GM23338 (cell line): ENCODE measurements at regions not wholly inside any gene's neighbourhood (a gene's known extent, or its start where the extent isn't known, plus 50 kb on each side); places are given as distances from the start of the nearest gene placed in this dataset.

ENCODE experiments used
- ATAC-seq: fragments of 200-7000 bp; cut with Tn5 transposase; 3 replicates; pipeline ENCODE4 v1.9.1; 2020
- DNase-seq: peaks from one replicate; pipeline ENCODE4 v3.0.0-alpha.2; 2015; ENCODE audit warnings: low spot score
- H2AFZ ChIP-seq: fragments of 200-600 bp; sonication (generic); 2 replicates; pipeline ENCODE4 v1.8.0; 2016; ENCODE audit warnings: antibody characterized with exemption, mild to moderate bottlenecking, moderate library complexity
- H3F3A ChIP-seq: fragments of 200-600 bp; sonication (generic); replicated peaks from 2 replicates; pipeline ENCODE4 v1.8.0; 2017; ENCODE audit warnings: antibody characterized with exemption, mixed run types, low read depth
- H3K27ac ChIP-seq: fragments of 200-600 bp; sonication (generic); 2 replicates; pipeline ENCODE4 v1.6.1; 2016; ENCODE audit warnings: low read depth
- H3K27me3 ChIP-seq: fragments of 200-600 bp; sonication (generic); 2 replicates; pipeline ENCODE4 v1.8.0; 2016; ENCODE audit warnings: mild to moderate bottlenecking, mixed run types, moderate library complexity; ENCODE audit not compliant: insufficient read depth
- H3K36me3 ChIP-seq: fragments of 200-600 bp; sonication (generic); 2 replicates; pipeline ENCODE4 v1.8.0; 2016; ENCODE audit warnings: mild to moderate bottlenecking; ENCODE audit not compliant: insufficient read depth
- H3K4me1 ChIP-seq: fragments of 200-600 bp; sonication (generic); 2 replicates; pipeline ENCODE4 v1.8.0; 2016; ENCODE audit warnings: mild to moderate bottlenecking, moderate library complexity; ENCODE audit not compliant: insufficient read depth
- H3K4me2 ChIP-seq: fragments of 200-600 bp; sonication (generic); 2 replicates; pipeline ENCODE4 v1.7.1; 2017; ENCODE audit warnings: mixed run types
- H3K4me3 ChIP-seq: fragments of 200-600 bp; sonication (generic); 2 replicates; pipeline ENCODE4 v1.6.1; 2016; ENCODE audit warnings: mixed run types
- H3K79me2 ChIP-seq: fragments of 200-600 bp; sonication (generic); replicated peaks from 2 replicates; pipeline ENCODE4 v1.8.0; 2017; ENCODE audit warnings: mild to moderate bottlenecking; ENCODE audit not compliant: insufficient read depth
- H3K9me2 ChIP-seq: fragments of 200-600 bp; sonication (generic); 2 replicates; pipeline ENCODE4 v1.8.0; 2017; ENCODE audit not compliant: insufficient read depth
- H4K20me1 ChIP-seq: fragments of 200-600 bp; sonication (generic); replicated peaks from 2 replicates; pipeline ENCODE4 v1.8.0; 2017; ENCODE audit warnings: mild to moderate bottlenecking; ENCODE audit not compliant: insufficient read depth
- H3K27ac Mint-ChIP-seq: 2 replicates; pipeline ENCODE4 v1.8.0; 2020; ENCODE audit warnings: inconsistent platforms, mild to moderate bottlenecking, moderate library complexity, mixed read lengths
- H3K27me3 Mint-ChIP-seq: 3 replicates; pipeline ENCODE4 v1.8.0; 2022; ENCODE audit warnings: low read depth, mild to moderate bottlenecking, moderate library complexity, mixed read lengths, inconsistent platforms; ENCODE audit not compliant: insufficient read depth, poor library complexity
- H3K36me3 Mint-ChIP-seq: 3 replicates; pipeline ENCODE4 v1.8.0; 2021; ENCODE audit warnings: low read depth, mild to moderate bottlenecking, inconsistent platforms, moderate library complexity, mixed read lengths
- H3K4me1 Mint-ChIP-seq: 3 replicates; pipeline ENCODE4 v1.8.0; 2020; ENCODE audit warnings: mild to moderate bottlenecking, inconsistent platforms, mixed read lengths
- H3K4me3 Mint-ChIP-seq: 3 replicates; pipeline ENCODE4 v1.8.0; 2021; ENCODE audit warnings: moderate library complexity, mild to moderate bottlenecking, inconsistent platforms, mixed read lengths
- H3K9me3 Mint-ChIP-seq: 3 replicates; pipeline ENCODE4 v1.8.0; 2020; ENCODE audit warnings: moderate library complexity, mild to moderate bottlenecking, inconsistent platforms, mixed read lengths
- CREB1 ChIP-seq: fragments of 250-450 bp; sonication (Bioruptor Pico); IDR thresholded peaks from 2 replicates; pipeline ENCODE4 v1.5.0; 2020; ENCODE audit warnings: low read depth, mild to moderate bottlenecking, moderate library complexity
- EZH2 ChIP-seq: fragments of 200-600 bp; sonication (generic); IDR thresholded peaks from one replicate; pipeline ENCODE4 v1.8.0; 2017; ENCODE audit warnings: antibody characterized with exemption, mild to moderate bottlenecking, low read depth; ENCODE audit not compliant: unreplicated experiment
- JUNB ChIP-seq: IDR thresholded peaks from one replicate; pipeline ENCODE4 v1.6.1; 2016; ENCODE audit warnings: antibody characterized with exemption; ENCODE audit not compliant: unreplicated experiment
- NANOG ChIP-seq: IDR thresholded peaks from 2 replicates; pipeline ENCODE4 v1.6.1; 2016; ENCODE audit warnings: antibody characterized with exemption, borderline replicate concordance
- POLR2AphosphoS5 ChIP-seq: IDR thresholded peaks from 2 replicates; pipeline ENCODE4 v1.6.1; 2016; ENCODE audit warnings: antibody characterized with exemption, low read depth
- STAT1 ChIP-seq: IDR thresholded peaks from one replicate; pipeline ENCODE4 v1.6.1; 2016; ENCODE audit warnings: antibody characterized with exemption; ENCODE audit not compliant: unreplicated experiment
- ZNF114 ChIP-seq: fragments of 250-450 bp; sonication (Bioruptor Pico); IDR thresholded peaks from 2 replicates; pipeline ENCODE4 v1.5.0; 2020; ENCODE audit warnings: mild to moderate bottlenecking, moderate library complexity
- ZNF331 ChIP-seq: fragments of 250-450 bp; sonication (Bioruptor Pico); IDR thresholded peaks from 2 replicates; pipeline ENCODE4 v1.5.0; 2020; ENCODE audit warnings: low read depth, mild to moderate bottlenecking, moderate library complexity
- TF ChIP-seq, protein P1 (sequence below): fragments of 250-450 bp; sonication (Bioruptor Pico); IDR thresholded peaks from 2 replicates; pipeline ENCODE4 v1.5.0; 2020; ENCODE audit warnings: mild to moderate bottlenecking, moderate library complexity
- TF ChIP-seq, protein P2 (sequence below): IDR thresholded peaks from one replicate; pipeline ENCODE4 v1.6.1; 2018; ENCODE audit warnings: antibody characterized with exemption; ENCODE audit not compliant: unreplicated experiment
- TF ChIP-seq, protein P3 (sequence below): IDR thresholded peaks from 2 replicates; pipeline ENCODE4 v1.6.1; 2016; ENCODE audit warnings: antibody characterized with exemption

DNA sequence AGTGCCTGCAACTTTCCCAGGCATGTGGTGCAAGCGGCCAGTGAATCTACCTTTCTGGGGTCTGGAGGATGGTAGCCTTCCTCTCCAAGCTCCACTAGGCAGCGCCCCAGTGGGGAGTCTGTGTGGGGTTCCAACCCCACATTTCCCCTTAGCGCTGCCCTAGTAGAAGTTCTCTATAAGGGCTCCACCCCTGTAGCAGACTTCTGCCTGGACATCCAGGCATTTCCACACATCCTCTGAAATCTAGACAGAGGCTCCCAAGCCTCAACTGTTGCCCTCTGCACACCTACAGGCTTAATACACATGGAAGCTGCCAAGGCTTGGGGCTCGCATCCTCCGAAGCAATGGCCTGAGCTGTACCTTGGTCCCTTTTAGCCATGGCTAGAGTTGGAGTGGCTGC lies 321.6 kb downstream of the TFAP2A start:
- no peaks in the 10 kb centered on the region; the same call in 2 of the 3 replicates for H3K4me1 Mint-ChIP-seq
- H3K79me2 ChIP-seq: no peaks in the 10 kb centered on the region
- H3K27me3 ChIP-seq: no peaks in the 10 kb centered on the region
- peaks cover 32% of the 10 kb centered on the region for H3K9me3 Mint-ChIP-seq
- H3K4me3 Mint-ChIP-seq: no peak overlapping the region
- TF ChIP-seq JUNB: no peak
- TF ChIP-seq, protein P1, sequence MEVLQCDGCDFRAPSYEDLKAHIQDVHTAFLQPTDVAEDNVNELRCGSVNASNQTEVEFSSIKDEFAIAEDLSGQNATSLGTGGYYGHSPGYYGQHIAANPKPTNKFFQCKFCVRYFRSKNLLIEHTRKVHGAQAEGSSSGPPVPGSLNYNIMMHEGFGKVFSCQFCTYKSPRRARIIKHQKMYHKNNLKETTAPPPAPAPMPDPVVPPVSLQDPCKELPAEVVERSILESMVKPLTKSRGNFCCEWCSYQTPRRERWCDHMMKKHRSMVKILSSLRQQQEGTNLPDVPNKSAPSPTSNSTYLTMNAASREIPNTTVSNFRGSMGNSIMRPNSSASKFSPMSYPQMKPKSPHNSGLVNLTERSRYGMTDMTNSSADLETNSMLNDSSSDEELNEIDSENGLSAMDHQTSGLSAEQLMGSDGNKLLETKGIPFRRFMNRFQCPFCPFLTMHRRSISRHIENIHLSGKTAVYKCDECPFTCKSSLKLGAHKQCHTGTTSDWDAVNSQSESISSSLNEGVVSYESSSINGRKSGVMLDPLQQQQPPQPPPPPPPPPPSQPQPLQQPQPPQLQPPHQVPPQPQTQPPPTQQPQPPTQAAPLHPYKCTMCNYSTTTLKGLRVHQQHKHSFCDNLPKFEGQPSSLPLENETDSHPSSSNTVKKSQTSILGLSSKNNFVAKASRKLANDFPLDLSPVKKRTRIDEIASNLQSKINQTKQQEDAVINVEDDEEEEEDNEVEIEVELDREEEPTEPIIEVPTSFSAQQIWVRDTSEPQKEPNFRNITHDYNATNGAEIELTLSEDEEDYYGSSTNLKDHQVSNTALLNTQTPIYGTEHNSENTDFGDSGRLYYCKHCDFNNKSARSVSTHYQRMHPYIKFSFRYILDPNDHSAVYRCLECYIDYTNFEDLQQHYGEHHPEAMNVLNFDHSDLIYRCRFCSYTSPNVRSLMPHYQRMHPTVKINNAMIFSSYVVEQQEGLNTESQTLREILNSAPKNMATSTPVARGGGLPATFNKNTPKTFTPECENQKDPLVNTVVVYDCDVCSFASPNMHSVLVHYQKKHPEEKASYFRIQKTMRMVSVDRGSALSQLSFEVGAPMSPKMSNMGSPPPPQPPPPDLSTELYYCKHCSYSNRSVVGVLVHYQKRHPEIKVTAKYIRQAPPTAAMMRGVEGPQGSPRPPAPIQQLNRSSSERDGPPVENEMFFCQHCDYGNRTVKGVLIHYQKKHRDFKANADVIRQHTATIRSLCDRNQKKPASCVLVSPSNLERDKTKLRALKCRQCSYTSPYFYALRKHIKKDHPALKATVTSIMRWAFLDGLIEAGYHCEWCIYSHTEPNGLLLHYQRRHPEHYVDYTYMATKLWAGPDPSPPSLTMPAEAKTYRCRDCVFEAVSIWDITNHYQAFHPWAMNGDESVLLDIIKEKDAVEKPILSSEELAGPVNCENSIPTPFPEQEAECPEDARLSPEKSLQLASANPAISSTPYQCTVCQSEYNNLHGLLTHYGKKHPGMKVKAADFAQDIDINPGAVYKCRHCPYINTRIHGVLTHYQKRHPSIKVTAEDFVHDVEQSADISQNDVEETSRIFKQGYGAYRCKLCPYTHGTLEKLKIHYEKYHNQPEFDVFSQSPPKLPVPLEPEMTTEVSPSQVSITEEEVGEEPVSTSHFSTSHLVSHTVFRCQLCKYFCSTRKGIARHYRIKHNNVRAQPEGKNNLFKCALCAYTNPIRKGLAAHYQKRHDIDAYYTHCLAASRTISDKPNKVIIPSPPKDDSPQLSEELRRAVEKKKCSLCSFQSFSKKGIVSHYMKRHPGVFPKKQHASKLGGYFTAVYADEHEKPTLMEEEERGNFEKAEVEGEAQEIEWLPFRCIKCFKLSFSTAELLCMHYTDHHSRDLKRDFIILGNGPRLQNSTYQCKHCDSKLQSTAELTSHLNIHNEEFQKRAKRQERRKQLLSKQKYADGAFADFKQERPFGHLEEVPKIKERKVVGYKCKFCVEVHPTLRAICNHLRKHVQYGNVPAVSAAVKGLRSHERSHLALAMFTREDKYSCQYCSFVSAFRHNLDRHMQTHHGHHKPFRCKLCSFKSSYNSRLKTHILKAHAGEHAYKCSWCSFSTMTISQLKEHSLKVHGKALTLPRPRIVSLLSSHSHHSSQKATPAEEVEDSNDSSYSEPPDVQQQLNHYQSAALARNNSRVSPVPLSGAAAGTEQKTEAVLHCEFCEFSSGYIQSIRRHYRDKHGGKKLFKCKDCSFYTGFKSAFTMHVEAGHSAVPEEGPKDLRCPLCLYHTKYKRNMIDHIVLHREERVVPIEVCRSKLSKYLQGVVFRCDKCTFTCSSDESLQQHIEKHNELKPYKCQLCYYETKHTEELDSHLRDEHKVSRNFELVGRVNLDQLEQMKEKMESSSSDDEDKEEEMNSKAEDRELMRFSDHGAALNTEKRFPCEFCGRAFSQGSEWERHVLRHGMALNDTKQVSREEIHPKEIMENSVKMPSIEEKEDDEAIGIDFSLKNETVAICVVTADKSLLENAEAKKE (CRISPR knock-in tag): no peak
- no peak for TF ChIP-seq CREB1 (CRISPR knock-in tag)
- TF ChIP-seq, protein P2, sequence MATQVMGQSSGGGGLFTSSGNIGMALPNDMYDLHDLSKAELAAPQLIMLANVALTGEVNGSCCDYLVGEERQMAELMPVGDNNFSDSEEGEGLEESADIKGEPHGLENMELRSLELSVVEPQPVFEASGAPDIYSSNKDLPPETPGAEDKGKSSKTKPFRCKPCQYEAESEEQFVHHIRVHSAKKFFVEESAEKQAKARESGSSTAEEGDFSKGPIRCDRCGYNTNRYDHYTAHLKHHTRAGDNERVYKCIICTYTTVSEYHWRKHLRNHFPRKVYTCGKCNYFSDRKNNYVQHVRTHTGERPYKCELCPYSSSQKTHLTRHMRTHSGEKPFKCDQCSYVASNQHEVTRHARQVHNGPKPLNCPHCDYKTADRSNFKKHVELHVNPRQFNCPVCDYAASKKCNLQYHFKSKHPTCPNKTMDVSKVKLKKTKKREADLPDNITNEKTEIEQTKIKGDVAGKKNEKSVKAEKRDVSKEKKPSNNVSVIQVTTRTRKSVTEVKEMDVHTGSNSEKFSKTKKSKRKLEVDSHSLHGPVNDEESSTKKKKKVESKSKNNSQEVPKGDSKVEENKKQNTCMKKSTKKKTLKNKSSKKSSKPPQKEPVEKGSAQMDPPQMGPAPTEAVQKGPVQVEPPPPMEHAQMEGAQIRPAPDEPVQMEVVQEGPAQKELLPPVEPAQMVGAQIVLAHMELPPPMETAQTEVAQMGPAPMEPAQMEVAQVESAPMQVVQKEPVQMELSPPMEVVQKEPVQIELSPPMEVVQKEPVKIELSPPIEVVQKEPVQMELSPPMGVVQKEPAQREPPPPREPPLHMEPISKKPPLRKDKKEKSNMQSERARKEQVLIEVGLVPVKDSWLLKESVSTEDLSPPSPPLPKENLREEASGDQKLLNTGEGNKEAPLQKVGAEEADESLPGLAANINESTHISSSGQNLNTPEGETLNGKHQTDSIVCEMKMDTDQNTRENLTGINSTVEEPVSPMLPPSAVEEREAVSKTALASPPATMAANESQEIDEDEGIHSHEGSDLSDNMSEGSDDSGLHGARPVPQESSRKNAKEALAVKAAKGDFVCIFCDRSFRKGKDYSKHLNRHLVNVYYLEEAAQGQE: no peak
- TF ChIP-seq NANOG: no peak
- no peak for TF ChIP-seq ZNF114 (CRISPR knock-in tag)
- no peak for TF ChIP-seq ZNF331 (CRISPR knock-in tag)
- TF ChIP-seq POLR2AphosphoS5: no peak
- TF ChIP-seq STAT1: no peak
- TF ChIP-seq, protein P3, sequence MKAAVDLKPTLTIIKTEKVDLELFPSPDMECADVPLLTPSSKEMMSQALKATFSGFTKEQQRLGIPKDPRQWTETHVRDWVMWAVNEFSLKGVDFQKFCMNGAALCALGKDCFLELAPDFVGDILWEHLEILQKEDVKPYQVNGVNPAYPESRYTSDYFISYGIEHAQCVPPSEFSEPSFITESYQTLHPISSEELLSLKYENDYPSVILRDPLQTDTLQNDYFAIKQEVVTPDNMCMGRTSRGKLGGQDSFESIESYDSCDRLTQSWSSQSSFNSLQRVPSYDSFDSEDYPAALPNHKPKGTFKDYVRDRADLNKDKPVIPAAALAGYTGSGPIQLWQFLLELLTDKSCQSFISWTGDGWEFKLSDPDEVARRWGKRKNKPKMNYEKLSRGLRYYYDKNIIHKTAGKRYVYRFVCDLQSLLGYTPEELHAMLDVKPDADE: no peak
- no peak for TF ChIP-seq EZH2
- H3K27me3 Mint-ChIP-seq: peaks cover 2% of the 10 kb centered on the region
- no peak overlapping the region for H3K4me2 ChIP-seq
- H3K4me1 ChIP-seq: no peaks in the 10 kb centered on the region
- H3F3A ChIP-seq: no peaks in the 10 kb centered on the region
- H3K27ac Mint-ChIP-seq: no peak overlapping the region
- ATAC-seq (no peak), DNase-seq (no peak)
- no peaks in the 10 kb centered on the region for H3K9me2 ChIP-seq
- H4K20me1 ChIP-seq: no peaks in the 10 kb centered on the region
- H3K36me3 Mint-ChIP-seq: peaks cover 18% of the 10 kb centered on the region
- no peak overlapping the region for H3K27ac ChIP-seq
- 0 out of 2 replicates have a peak, but pooled peaks cover 3% of the 10 kb centered on the region for H3K36me3 ChIP-seq
- no peak overlapping the region for H3K4me3 ChIP-seq
- H2AFZ ChIP-seq: no peak overlapping the region
